Heart right ventricle (tissue), 16 donors: ENCODE measurements at regions not wholly inside any gene's neighbourhood (a gene's known extent, or its start where the extent isn't known, plus 50 kb on each side); places are given as distances from the start of the nearest gene placed in this dataset.
"Not testable (repeated sequence)": the region's sequence is repeated elsewhere in the genome, so short reads cannot be mapped to it uniquely, and the experiment has no call there.

Experiments
- ATAC-seq, 8 donors: fragments of 200-7000 bp; cut with Tn5 transposase; one replicate each; pipeline ENCODE4 v1.9.1; 2020; ENCODE audit warnings: mild to moderate bottlenecking in 8 of 8, moderate library complexity in 8 of 8, moderate number of reproducible peaks in 1 of 8
- DNase-seq, 2 donors: peaks; one replicate each; pipeline ENCODE4 v3.0.0-alpha.2; 2020
- H3K27ac ChIP-seq, 10 donors: fragments of 200-600 bp; sonication (generic) in 2 of 10; one replicate each; pipeline versions ENCODE4 v1.5.0 to v1.8.0; 2020 to 2022; ENCODE audit warnings: mild to moderate bottlenecking in 3 of 10
- H3K27me3 ChIP-seq, 7 donors: fragments of 200-600 bp; one replicate each; pipeline ENCODE4 v1.8.0; 2021 to 2022; ENCODE audit warnings: mild to moderate bottlenecking in 2 of 7
- H3K36me3 ChIP-seq, 9 donors: fragments of 200-600 bp; sonication (generic) in 1 of 9; one replicate each; pipeline versions ENCODE4 v1.5.0 to v1.8.0; 2020 to 2022; ENCODE audit warnings: mild to moderate bottlenecking in 2 of 9
- H3K4me1 ChIP-seq, 9 donors: fragments of 200-600 bp; sonication (generic) in 1 of 9; one replicate each; pipeline versions ENCODE4 v1.5.0 to v1.8.0; 2020 to 2022; ENCODE audit warnings: mild to moderate bottlenecking in 4 of 9
- H3K4me3 ChIP-seq, 10 donors: fragments of 200-600 bp; sonication (generic) in 2 of 10; one replicate each; pipeline versions ENCODE4 v1.5.0 to v1.8.0; 2020 to 2022; ENCODE audit warnings: mild to moderate bottlenecking in 7 of 10, moderate library complexity in 2 of 10
- H3K9me3 ChIP-seq, 11 donors: fragments of 200-600 bp in 10 of 11; sonication (generic) in 2 of 11; one replicate each; pipeline versions ENCODE4 v1.5.0 to v1.8.0; 2013 to 2022; ENCODE audit warnings: mild to moderate bottlenecking in 2 of 11, control low read depth in 1 of 11, moderate library complexity in 1 of 11
- WGBS, 2 donors: extraction: QIAGEN DNeasy Blood & Tissue Kit; methylation state at CpG; one replicate each; pipeline ENCODE4 v1.1.7; 2013; ENCODE audit warnings: inconsistent platforms in 1 of 2; 5-methylcytosine and 5-hydroxymethylcytosine counted together
- intact Hi-C, 10 donors: fragments of 100-400 bp; cut with DNase I; formaldehyde crosslinking; loops; one replicate each; pipeline versions ENCODE4 v1.11.1 to v1.14.2; 2022
- TF ChIP-seq, protein P1 (sequence below), 9 donors: fragments of 200-600 bp; sonication (generic) in 2 of 9; IDR thresholded peaks; one replicate each; pipeline versions ENCODE4 v1.5.0 to v1.8.0; 2021 to 2022; ENCODE audit warnings: antibody characterized with exemption in 9 of 9, mild to moderate bottlenecking in 5 of 9, moderate library complexity in 1 of 9
- donor health status: Arrhythmogenic right ventricular cardiomyopathy.
- donor health status: ischemic (EF 13 %, LVEDD 7.1; RV severe dilation, severe dysfunction).
- donor health status: healthy with polysubstance abuse.
- donor health status: DM: no; HTN: yes; CAD: no.
- donor health status: DM: no; HTN: no; CAD: no.
- donor health status: ischemic (EF 25% LVEDD 6.9; RV normal size, moderate dysfunction).
- donor health status: ischemic (EF 25% LVEDD 5.7; RV mildly dilated, moderate dysfunction).
- donor health status: healthy.
- donor health status: DM: yes; HTN: yes; CAD: no.
- donor health status: Ischemic cardiomyopathy.
- donor health status: ischemic (EF 35%, LVEDD 5.7; RV mildly dilated, moderate dysfunction).
- donor health status: nonischemic (EF 11% LVEDD 7.7; RV severe dilation, severe dysfunction).
- donor health status: DM: yes; HTN: yes; CAD: no.
- donor health status: PGD.
- donor health status: ischemic (EF 29% LVEDD 5.4; RV normal size, mild dysfunction).
- donor health status: nonischemic (EF 23%, LVEDD 6.1; RV moderate dilation, normal function).

- Histone ChIP-seq H3K27ac (no peak overlapping the region), H3K27me3 (peaks cover 0 to 4% (median 0%) of the 10 kb centered on the region in 7 donors), H3K4me1 (no peaks in the 10 kb centered on the region), H3K36me3 (no peaks in the 10 kb centered on the region), H3K9me3 (peaks cover 0 to 14% (median 0%) of the 10 kb centered on the region in 11 donors), H3K4me3 (no peak overlapping the region)
- ATAC-seq (no peak), DNase-seq (no peak)
- intact Hi-C loops = no loop called here
- TF ChIP-seq, protein P1, sequence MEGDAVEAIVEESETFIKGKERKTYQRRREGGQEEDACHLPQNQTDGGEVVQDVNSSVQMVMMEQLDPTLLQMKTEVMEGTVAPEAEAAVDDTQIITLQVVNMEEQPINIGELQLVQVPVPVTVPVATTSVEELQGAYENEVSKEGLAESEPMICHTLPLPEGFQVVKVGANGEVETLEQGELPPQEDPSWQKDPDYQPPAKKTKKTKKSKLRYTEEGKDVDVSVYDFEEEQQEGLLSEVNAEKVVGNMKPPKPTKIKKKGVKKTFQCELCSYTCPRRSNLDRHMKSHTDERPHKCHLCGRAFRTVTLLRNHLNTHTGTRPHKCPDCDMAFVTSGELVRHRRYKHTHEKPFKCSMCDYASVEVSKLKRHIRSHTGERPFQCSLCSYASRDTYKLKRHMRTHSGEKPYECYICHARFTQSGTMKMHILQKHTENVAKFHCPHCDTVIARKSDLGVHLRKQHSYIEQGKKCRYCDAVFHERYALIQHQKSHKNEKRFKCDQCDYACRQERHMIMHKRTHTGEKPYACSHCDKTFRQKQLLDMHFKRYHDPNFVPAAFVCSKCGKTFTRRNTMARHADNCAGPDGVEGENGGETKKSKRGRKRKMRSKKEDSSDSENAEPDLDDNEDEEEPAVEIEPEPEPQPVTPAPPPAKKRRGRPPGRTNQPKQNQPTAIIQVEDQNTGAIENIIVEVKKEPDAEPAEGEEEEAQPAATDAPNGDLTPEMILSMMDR (IDR thresholded peaks at IDR 0.05) = no peak
- 78% methylated on average over 22 of the region's 22 CpGs for WGBS, 2 donors
Measured at GRCh38 chr17:22286337-22287041, 594.2 kb downstream of the KCNJ18 start.

DNA sequence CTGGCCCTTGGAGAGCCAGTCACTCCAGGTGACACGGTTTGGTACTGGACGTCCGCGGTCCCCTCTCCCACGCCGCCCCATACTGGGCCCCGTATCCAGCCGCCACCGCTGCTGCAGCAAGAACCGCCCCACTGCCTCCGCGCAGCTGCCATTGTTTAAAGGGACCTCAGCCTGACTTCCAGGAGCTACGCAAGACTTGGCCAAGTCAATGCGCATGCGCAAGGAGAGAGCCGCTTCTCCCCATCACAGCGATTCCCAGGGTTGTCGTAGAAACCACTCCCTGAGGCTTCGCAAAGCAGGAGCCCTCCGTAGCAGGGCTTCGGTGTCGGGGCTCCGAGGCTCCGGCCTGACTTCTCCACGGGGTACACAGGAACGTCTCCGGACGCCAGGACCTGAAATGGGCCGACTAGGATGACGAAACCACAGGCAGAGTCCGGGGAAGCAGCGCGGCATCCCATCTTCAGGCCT, 606.2 kb downstream of the KCNJ18 start:
- H3K4me1 ChIP-seq, intact Hi-C loops, H3K27me3 ChIP-seq, H3K4me3 ChIP-seq, DNase-seq, H3K27ac ChIP-seq, H3K36me3 ChIP-seq: not testable (repeated sequence)
- H3K9me3 ChIP-seq = peaks cover 0 to 40% (median 0%) of the 10 kb centered on the region in 11 donors
- WGBS, 2 donors = 86 to 89% methylated on average over 20 to 25 of the region's 33 CpGs
- peak in 7 of 8 donors; percentile 55 to 81 (median 60) for ATAC-seq

DNA sequence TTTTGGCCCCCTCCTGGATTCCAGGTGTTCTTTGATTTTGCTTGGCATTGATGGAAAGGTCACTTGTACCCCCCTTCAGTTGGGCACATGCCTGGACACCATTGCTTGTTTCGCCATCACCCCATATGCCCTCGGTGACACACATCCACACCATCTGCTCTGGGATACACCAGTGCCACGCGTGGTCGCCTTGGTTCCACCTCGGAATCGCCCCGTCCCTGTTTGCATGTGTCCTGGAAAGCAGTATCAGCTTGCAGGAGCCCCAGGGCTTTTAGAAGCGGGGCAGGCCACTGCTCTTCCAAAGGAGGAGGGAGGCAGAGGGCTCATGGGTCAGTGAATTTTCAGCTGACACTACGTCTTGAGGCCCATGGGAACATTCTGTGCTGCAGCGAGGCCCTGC, 607.9 kb downstream of the KCNJ18 start:
- intact Hi-C loops = no loop called here
- no peak for DNase-seq
- H3K27ac ChIP-seq = no peak overlapping the region
- no peaks in the 10 kb centered on the region for H3K27me3 ChIP-seq
- H3K9me3 ChIP-seq = peaks cover 0 to 54% (median 0%) of the 10 kb centered on the region in 11 donors
- 75 to 82% methylated on average over 11 of the region's 11 CpGs for WGBS, 2 donors
- ATAC-seq = no peak
- H3K4me3 ChIP-seq = no peak overlapping the region
- H3K4me1 ChIP-seq = no peaks in the 10 kb centered on the region
- TF ChIP-seq, protein P1 (IDR thresholded peaks at IDR 0.05) = no peak
- no peaks in the 10 kb centered on the region for H3K36me3 ChIP-seq

DNA sequence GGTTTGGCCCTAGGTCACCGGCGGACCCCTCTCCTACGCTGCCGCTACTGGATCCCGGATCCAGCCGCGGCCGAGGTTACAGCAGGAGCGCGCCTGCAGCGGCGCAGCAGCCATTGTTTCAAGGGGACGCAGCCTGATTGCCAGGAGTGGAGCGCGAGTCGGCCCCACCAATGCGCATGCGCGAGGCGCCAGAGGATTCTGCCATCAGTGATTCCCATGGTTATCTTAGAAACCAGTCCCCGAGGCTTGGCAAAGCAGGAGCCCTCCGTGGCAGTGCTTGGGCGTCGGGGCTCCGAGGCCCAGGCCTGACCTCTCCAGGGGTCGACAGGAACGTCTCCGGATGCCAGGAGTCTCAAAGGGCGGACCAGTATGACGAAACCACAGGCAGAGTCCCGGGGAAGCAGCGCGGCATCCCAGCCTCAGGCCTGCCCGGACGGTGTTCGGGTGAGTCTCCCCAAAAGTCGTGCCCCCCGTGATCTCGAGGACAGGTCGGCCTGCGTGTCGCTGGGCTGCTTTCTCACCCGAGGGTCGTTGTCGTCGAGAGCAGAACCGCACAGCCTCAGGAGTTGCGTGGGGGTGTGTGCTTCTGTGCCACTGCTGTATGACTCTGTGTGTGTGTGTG, 608.5 kb downstream of the KCNJ18 start:
- Histone ChIP-seq H3K9me3 (peaks cover 0 to 54% (median 0%) of the 10 kb centered on the region in 11 donors), H3K36me3 (no peaks in the 10 kb centered on the region), H3K4me1 (no peaks in the 10 kb centered on the region), H3K4me3 (no peak overlapping the region), H3K27ac (no peak overlapping the region), H3K27me3 (no peaks in the 10 kb centered on the region)
- TF ChIP-seq, protein P1 (IDR thresholded peaks at IDR 0.05) = no peak
- ATAC-seq (no peak), DNase-seq (no peak)
- intact Hi-C loops = no loop called here
- WGBS, 2 donors = 80 to 82% methylated on average over 48 of the region's 48 CpGs

DNA sequence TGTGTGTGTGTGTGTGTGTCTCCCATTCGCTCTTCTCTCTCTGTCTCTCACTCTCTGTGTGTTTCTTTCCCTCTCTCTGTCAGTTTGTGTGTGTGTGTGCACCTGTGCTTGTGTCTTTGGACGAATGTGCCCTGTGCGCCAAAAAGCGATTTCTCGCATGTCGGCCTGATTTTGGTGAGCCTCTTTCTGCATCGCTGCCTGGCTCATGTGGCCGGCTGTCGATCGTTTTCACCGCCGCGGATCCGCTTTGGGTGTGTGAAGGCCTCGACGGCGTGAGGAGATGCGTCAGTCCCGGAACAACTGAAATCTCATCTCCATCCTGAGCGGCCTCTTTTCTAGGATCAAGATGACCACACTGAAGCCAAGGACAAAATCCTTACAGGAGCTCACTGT, 609.0 kb downstream of the KCNJ18 start:
- DNase-seq (no peak), ATAC-seq (no peak)
- H3K27me3 ChIP-seq = no peaks in the 10 kb centered on the region
- peaks cover 0 to 54% (median 0%) of the 10 kb centered on the region in 11 donors for H3K9me3 ChIP-seq
- no peak overlapping the region for H3K27ac ChIP-seq
- no peaks in the 10 kb centered on the region for H3K36me3 ChIP-seq
- WGBS, 2 donors = 87 to 89% methylated on average over 19 to 20 of the region's 20 CpGs
- H3K4me3 ChIP-seq = no peak overlapping the region
- TF ChIP-seq, protein P1 (IDR thresholded peaks at IDR 0.05) = no peak
- intact Hi-C loops = no loop called here
- H3K4me1 ChIP-seq = no peaks in the 10 kb centered on the region
